ENCODE measurements at regions not wholly inside any gene's neighbourhood (a gene's known extent, or its start where the extent isn't known, plus 50 kb on each side); places are given as distances from the start of the nearest gene placed in this dataset.

DNA sequence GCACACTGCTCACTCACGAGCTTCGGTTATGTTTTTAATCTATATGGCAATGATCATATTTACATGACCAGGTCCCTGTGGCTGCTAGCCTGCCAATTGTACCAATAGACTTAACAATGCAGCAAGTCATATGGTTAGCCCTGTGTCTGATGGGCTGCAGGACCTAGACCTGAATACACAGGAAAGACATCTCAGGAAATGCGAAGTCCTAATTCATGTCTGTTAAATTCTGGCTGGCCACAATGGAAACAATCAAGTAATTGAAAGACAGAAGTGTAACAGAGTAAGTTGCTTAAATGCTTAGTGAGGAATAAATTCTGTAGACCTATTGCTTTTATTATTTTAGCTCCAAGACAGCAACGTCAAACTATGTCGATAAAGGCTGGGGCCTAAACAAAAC lies 112.4 kb upstream of the FZD8 start:
- DNase-seq: no peak

DNA sequence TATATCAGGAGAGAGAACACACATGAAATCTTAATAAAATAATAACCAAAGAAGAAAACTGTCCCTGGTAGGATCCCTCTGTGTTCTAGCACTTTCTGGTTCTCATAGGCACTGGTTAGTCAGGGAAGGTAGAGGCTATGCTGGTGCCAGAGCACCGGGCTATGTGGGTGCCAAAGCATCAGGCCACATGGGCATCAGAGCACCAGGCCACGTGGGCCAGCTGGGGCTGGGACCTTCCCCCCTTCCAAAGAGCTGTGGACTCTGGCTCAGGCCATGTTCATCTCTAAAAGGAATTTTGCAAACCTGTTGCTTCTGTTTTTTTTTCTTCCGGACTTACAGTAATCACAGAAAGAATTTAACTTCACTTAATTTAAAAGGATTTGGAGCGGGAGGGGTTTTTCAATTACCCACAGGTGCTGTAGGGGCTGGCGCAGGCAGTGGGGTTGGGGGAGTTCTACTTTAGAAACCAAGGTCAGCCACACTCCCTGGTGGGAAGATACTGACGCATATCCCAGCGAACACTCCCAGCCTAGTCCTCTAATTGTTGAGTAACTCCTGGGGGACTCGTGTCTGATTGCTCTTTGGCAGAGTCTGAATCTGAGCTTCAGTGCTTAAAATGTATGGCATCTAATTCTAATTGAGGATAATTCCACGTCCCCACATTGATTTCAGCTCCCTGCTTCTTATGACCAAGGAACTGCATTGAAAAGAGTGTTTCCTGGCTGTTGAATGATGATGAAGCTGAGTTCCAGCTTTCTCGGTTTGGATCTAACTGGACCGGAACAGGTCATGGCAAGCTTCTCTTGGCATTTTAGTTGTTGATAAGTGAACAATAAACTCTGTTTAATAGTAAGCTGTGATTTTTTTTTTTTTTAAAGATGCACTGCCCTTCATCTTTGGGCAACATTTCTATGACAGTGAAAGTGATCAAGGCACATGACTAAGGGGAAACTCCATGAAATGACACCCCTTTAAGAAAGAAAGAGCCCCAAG lies 110.7 kb upstream of the FZD8 start:
- no peak for DNase-seq

DNA sequence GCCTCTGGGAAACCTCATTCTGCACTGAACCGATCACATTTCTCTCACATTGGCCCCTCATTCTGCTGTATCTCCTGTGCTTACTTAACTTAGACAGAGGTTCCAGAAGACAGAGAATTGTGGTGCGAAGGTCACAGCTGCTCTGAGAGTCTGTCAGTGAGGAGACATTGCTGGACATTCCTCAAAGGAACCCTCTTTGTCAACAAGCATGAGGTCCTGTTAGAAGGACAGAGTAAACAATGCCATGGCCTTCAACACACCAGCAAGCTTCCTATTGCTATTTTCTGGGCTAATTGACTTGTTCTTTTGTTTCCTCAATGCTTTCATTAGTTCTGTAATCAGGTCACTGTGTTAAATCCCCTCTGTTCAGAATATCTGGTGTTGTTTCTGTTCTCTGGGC lies 109.3 kb upstream of the FZD8 start:
- no peak for DNase-seq

DNA sequence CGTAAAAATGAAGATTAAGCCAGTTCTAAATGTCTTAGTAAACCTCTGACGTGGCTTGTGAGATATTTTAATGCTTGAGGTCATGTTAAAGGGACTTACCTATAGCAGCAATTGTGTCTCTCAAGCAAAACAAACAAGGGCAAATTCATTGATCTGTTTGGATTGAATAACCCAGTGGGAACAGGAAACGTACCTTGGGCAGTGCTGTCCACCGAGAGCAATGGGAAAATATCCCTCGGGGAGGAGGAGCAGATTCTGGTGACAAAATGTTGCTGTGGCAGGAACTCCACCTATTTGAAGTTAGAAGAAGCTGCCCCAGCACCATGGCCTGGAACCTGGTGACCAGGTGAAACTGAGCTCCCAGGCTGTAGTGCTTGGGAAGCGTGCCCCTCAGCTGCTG lies 107.1 kb upstream of the FZD8 start:
- DNase-seq: no peak

DNA sequence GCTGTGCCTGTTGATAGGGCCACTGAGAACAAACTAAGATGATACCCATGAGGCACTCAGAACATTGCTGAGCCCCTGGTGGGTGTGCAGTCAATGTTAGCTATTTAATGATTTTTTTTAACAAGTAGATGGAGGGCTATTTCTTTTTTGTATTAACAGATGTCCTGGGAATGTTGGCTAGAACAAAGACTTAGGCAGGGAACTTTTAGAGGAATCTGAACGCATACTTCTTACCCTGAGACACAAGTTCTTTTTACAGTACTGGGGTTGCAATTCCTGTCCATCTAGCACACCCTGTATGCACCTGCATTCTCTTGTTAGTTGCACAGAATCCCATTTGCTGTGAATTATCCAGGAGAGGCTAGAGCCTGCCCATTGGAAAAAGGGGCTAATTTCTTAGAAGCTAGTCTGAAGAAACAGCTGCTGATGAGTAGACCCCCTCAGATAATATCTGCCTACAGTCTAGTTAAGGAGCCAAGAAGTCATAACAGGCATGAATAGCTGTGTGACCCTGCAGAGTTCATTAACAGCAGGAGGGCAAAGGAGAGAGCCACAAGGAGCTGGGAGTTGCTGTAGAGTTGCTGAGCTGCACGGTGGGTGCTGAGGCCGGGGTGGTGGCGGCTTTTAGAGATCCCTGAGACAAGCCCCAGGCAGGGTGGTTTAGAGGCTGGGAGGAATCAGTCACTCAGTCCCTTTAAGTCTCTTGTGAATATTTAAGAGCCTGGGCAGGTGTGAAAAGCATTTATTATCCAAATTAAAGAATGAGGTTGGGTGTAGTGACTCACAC lies 103.7 kb upstream of the FZD8 start:
- no peak for DNase-seq

DNA sequence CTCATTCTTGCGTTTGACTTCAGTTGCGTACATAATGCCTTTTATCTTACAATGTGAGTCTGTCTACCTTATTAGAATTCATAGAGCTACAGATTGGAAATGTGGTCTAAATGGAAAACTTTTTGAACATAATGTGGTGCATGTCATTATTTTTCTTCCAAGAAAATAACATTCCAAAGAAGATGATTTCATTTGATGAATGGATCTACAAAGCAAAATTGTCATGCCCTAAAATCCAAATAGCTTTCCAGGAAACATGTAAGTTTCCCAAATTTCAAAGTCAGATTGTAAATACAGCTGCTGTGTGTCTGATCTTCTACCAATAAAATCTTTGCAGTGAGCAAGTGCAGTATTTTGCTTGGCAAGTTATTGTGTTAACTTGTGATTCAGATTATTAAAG lies 101.8 kb upstream of the FZD8 start:
- DNase-seq: no peak

DNA sequence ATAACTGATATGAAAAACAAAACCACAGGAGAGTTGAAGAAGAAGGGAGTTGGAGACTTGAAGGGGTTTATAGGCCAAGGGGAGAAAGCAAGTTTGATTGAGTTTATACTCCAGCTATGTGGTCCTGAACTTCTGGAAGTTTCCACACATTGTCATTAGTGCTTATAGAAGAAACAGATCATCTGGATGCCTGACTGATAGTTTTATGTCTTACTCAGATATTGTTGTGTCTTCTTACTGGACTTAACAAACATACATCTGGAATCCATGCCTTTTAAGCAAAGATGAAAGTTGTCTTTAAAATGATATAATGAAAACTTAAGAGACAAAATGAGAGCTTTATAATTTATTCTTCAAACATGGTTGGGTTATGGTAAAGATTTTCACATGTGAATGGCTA lies 101.3 kb upstream of the FZD8 start:
- no peak for DNase-seq

DNA sequence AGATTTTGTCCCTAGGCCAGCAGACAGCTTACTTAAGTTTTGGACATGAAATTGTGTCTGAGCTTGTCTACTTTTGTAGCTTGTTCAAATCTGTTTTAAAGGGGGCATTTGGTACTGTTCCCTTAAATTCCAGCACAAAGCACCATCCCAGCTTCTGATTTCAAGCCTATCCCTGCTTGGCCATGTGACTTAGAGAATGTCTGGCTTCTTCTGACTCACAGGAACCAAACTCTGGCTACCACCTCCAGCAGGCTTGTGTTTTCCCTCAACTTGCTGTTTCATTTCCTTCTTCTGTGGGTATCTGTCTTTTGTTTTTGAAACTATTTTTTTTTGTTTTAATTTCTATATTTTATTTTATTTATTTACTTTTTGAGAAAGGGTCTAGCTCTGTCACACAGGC lies 97.9 kb upstream of the FZD8 start:
- DNase-seq: no peak

DNA sequence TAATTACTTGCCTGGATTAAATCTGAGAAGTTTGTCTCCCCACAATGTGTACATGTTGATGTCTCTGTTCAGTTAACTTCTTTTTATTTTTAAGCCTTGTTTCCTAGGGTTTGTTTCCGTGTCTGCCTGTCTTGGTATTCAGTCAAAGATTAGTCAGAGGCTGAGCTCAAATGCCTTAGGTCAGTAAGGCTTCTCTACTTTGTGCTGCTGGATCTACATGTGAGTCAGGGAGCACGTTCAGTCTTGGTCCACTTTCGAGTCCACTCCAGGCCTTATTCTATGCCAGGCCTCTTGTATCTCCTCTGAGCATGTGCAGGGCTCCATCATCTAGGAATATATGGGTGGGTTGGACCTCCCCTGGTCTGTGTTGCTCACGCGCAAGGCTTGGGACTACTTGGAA lies 93.3 kb upstream of the FZD8 start:
- DNase-seq: no peak

DNA sequence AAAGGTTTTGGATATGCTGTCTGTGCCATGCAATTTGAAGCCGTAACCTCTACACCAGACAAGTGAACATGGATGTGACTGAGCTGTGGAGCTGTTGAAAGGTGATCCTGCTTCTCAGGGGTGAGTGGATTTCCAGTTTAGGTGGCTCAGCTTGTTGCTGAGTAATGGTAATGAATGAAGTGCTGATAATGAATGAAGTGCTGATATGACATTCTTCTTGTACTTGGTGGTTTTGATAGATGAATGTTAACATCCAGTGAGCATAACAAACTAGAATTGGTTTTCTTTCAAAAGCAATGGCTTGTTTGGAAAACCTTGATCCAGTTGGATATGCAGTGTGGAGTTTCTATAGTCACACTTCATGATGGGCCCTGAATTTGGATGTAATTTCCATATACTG lies 89.7 kb upstream of the FZD8 start:
- DNase-seq: no peak

DNA sequence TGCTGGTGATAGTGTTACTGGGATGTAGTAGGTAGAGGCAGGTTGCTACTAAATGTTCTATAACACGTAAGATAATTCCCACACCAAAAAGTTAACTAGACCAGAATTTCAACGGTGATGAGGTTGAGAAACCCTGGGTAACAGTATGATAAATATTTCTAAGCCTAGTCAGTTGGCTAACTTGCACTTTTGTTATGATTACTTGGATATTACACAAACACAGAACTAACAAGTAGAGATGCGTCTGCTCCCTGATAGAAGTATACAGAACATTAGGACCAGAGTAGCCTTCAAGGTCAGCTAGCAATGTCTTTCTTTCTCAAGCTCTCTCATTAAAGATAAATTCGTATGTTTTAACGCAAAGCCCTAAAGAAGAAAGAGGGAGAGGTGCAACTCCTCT lies 86.2 kb upstream of the FZD8 start:
- DNase-seq: no peak

DNA sequence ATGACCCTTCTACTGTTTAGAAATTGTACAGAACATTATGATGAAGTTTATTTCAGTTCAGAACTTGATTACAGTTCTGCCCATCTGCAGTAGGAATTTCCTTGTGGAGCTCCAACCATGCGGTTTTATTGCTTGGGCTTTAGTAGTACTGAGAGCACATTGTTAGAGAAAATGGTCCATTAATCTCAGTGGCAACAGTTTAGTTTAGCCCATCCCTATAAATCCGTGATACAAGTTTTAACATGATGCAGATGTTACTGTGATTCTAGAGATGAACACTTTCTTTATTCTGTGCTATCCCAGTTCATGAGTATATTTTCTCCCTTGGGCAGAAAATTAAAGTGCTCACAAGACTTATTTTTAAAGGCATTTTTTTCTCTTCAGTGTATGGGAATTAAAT lies 84.8 kb upstream of the FZD8 start:
- no peak for DNase-seq

DNA sequence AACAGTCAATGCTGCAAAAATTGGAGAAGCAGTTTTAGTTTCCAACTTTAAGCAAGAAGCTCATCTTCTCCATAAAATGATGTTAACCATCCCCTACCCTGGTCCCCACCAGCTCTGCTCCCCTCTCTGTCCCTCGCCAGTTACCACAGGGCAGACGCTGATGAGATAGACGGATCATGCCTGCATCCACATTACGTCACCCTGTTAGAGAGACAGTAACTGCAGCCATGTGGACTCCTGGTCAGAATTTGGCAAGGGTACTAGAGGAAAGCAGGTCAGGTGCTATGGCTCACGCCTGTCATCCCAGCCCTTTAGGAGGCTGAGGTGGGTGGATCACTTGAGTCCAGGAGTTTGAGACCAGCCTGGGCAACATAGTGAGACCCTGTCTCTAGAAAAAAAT lies 81.9 kb upstream of the FZD8 start:
- DNase-seq: no peak

DNA sequence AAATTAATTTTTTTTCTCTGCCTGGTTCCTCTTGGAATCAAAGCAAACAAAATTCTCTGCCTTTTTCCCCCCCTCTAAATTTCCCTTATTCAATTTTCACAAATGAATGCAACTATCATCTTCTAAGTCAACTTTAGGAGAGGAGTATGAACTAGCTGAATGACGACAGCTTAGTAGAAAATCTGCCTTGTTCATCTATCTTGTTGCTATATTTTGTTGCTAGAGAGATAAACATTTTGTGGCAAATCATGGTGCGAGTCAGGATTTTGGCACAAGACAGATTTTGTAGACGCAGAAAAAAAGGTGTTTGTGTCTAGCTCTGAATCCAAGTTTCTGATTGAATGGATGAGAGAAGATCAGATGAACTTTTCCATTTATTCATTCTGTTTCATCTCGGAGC lies 81.0 kb upstream of the FZD8 start:
- DNase-seq: no peak

DNA sequence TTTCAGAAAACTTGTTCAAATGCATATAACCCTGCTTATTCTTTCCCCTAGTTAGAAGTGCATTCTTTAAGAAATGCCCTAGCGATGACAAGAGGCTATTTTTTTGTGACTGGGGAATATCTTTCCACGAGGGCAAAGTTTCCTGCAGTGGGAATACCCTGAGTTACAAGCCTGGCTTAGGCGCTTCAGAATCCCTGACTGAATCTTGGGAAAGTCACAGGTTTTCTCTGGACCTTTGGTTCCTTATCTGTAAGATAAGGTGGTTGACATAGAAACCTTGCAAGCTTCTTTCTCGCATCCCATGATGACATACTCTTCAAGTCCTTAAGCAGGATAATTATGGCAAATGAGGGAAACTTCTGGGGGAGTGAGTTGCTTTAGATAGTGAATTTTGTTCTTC lies 80.5 kb upstream of the FZD8 start:
- DNase-seq: no peak

DNA sequence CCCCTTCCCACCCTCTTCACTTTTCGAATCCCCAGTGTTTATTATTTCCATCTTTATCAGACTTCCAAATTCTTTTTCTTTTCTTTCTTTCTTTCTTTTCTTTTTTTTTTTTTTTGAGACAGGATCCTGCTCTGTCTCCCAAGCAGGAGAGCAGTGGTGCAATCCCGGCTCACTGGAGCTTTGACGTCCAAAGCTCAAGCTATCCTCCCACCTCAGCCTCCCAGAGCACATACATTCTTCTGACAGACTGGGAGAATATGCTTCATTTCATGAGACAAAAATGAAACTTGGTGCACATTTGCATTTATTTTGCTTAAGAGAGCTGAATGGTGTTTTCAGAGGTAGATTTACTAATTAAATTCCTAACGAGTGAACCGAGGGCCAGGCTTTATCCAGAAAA lies 80.1 kb upstream of the FZD8 start:
- no peak for DNase-seq

DNA sequence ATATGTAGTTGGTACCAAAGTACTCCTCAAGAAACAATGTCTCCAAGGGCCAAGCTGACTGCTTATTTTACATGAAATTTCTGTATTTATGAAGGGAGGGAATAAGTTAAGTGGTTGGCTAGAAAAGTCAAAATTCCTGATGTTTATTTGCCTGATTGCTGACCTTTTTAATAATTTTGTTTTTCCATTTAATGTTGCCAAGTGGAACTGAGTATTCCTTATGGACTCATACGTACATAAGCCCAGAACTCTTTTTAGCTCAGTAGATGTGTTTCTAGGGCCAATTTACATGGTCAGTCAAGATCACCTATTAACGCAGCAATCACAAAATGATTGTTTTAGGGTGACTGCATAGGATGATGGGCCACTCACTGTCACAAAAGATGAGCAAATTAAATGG lies 78.3 kb upstream of the FZD8 start:
- no peak for DNase-seq

DNA sequence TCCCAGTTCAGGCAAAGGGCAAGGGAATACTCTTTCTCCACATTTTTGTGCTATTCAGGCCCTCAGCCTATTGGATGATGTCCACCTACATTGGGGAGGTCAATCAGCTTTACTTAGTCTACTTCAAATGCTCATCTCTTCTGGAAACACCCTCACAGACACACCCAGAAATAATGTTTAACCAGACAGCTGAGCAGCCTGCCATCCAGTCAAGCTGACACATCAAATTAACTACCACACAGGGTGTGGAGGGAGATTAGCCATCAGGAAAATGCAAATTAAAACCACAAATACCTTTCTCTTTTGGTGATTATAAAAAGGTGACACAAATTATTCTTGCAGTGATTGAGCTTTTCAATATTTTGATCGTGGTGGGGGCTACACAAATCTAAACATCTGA lies 74.7 kb upstream of the FZD8 start:
- no peak for DNase-seq

DNA sequence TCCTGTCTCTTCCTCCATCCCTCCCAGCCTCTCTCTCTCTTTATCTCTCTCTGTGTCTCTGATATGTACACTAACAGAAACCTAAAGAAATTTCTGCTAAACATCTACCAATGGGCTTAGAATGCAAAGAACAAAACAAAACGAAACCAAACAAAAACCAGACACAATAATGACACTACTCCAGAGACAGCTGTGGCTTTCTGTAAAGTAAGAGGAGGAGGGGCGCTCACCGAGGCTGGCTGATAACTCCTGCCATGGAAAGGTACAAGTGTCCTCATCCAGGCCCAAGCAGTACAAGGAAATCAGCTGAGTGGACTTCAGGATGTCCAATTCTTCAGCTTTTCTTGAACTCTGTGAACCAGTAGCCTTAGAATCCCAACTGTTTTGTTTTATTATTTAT lies 70.4 kb upstream of the FZD8 start:
- no peak for DNase-seq

DNA sequence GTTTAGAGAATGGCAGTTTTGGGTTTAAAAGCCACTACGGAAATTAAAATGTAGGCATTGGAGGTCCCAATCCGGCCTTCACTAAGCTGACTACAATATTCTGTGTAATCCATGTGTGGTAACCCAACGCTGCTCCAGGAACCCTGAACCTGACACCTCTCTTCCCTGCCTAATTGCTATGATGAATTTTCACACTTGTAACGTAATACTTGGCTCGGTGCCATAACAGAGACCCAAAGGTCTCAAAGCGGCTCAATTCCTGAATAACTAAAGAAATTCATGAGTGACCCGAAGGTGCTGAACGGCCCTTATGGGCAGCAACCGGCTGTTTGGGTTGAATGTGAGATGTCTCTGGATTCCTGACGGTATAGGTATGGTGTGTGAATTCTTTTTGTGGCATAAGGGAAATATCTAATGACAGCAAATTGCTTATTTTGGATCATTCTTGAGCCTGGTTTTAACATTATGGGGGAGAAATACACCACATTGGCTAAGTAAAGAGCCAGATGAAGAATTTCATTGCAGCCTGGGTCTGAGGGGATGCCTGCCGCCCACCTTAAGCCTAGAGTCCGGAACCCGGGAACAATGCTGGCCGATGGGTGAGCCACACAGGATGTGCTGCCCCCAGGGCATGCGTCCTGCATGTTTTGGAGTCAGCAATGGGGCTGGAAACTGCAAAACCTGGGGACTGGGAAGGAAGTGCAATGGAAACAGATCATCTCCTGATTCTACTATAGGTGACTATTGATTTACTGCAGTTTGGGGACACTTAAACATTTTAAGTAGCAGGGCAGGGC lies 69.7 kb upstream of the FZD8 start:
- DNase-seq: no peak

DNA sequence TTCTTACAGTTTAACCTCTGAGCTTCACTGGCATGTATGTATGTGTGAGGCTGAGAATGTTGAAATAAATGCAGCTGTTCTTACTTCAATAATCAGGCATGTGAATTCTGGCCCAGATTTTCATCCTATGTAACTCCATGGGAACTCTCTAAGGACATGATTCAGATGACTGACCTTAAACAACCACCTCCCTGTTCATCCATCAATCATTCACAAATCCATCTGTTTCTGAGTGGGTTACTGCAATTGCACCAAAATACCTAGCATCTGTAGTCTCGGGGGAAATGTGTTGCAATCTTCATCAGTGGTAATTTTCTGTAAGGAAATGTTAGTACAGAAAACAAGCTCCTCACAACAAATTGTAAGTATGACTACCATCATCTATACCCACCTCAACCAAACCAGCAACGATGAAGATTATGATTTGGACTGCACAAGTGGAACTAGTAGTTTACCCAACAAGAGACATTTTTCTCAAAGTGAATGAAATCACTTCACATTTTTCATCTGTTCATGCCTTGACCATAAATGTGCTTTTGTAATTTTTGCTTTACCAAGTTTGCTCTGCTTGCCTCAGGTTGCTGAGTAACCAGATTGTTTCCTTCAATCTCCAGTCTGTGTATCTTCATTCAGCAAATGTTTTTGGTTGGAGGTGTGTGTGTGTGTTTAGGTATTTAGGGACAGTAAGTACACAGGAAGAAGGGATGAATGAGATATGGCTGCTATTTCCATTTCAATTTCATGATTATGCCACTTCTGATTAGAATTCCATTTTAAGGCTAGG lies 65.7 kb upstream of the FZD8 start:
- DNase-seq: no peak

DNA sequence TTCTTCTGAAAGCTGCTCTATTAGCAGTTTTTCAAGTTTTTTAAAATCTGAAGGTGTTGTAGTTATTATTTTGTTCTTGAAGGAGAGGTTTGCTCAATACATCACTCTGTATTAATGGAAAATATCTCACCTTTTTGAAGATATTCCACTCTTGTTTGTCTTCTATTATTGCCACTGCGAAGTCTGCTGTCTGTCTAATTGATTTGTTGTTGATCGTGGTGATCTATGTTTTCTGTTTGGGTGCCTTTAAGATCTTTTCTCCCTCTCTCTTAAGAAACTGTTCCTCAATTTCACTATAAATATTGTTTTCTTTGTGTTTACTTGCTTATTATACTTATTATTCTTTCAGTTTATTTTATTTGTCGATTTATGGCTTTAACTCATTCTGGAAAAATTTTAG lies 64.9 kb upstream of the FZD8 start:
- no peak for DNase-seq

DNA sequence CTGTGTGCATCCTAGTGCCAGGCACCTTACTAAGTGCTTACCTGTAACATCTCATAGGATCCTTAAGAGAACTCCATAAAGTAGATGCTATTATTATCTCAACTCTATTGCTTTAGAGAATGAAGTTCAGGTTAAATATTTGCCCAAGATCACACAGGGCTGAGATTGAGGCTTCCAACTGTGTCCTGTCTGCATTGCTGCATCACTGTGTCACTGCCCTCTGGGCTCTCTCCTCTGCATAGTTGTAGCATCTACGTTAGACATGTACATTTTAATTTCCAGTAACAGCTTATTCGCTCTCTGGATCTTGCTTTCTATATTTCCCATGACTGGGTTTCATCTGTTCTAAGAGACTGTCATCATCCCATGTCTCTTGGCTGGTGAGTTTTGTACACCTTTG lies 63.6 kb upstream of the FZD8 start:
- DNase-seq: no peak

Measured in activated T-cell treated with anti-CD3 and anti-CD28 coated beads, Interleukin-2, amount 50 U/mL, for 48 hours (primary cell).